Suppressor macrophage (primary cell): ENCODE measurements at regions not wholly inside any gene's neighbourhood (a gene's known extent, or its start where the extent isn't known, plus 50 kb on each side); places are given as distances from the start of the nearest gene placed in this dataset.
"Not testable (repeated sequence)": the region's sequence is repeated elsewhere in the genome, so short reads cannot be mapped to it uniquely, and the experiment has no call there.

ENCODE experiments used
- DNase-seq, 4 experiments: peaks; one replicate each; pipeline ENCODE4 v3.0.0-alpha.2; 2020 to 2022

GRCh38 chr13:88726075-88726474 lies 1054.9 kb downstream of the SLITRK5 start:
- no peak for DNase-seq

GRCh38 chr13:88727236-88727635 lies 1056.1 kb downstream of the SLITRK5 start:
- DNase-seq = not testable (repeated sequence)

GRCh38 chr13:88729605-88730004 lies 1058.4 kb downstream of the SLITRK5 start:
- DNase-seq = no peak

DNA sequence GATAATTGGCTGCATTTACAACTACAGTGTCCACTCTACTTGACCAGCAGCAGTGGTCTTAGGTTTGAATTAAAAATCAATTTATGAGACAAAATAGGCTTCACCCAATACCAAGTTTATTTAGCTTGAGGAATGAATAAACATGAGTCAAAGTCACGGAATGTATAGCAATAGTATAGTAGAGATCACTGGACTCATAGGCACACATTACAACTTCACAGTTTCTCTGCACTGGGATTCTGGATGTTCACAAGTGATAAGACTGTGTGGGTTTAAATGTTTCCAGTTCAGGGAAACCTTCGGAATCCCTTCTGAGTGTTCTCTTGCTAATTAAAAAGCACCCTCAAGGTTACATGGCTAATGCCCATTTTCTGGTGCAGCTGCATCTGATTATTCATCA lies 1064.9 kb downstream of the SLITRK5 start:
- no peak for DNase-seq

DNA sequence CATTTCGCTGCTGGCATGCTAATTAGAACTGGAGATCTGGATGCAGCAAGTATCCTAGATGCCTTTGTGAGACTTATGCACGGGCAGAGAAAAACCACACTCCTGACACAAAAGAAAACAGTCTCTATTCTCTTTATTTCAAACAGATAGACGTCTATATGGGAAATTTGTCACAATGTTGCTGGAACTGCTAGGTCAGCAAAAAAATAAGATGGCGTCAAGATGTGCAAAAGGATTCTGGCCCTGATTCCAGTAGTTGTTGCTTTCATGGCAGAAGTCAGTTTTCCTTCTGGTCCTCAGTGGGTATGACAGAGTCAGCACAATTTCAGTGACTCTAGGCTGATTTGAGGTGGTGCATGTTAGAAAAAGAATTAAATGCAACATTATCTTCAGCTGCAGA lies 1068.0 kb downstream of the SLITRK5 start:
- DNase-seq = no peak

- no peak for DNase-seq
Measured at GRCh38 chr13:88744289-88744688, 1073.1 kb downstream of the SLITRK5 start.

DNA sequence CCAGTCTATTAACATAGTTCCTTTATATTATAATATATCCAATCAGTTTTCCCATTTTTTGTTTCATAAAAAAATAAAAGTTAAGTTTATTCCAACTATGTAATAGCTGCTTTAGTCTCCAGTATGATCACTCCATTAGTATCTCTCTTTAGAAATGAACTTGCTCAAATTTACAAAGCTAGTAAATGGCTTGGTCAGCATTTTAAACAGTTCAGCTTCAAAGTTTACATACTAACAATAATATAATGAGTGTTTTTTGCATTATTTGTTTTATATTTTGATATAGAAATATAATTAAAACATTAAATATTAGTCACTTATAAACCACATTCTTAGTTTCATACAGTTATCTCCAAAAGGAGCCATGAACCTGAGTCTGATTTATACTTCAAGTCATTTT lies 1073.8 kb downstream of the SLITRK5 start:
- DNase-seq = no peak

DNA sequence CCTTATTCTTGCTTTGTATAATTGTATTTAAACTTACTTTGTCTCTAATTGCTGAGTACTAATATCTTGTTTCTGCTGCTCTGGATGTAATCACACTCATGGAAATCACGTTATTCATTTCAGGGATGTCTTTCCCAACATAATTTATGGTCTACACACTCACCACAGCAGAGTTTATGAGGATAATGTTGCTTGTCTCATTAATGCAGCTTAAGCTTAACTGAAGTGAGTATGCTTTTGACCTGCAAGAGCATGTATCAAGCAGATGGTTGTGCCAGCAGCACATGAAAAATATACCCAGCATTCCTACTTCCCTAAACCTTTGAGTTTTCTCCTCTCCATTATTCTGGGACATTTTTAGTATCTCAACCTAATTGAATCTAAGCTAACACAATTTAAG lies 1080.9 kb downstream of the SLITRK5 start:
- no peak for DNase-seq

- DNase-seq = no peak
Measured at GRCh38 chr13:88754141-88754540, 1083.0 kb downstream of the SLITRK5 start.

- no peak for DNase-seq
Measured at GRCh38 chr13:88761145-88761544, 1090.0 kb downstream of the SLITRK5 start.

GRCh38 chr13:88764103-88764502 lies 1092.9 kb downstream of the SLITRK5 start:
- DNase-seq = no peak

GRCh38 chr13:88800505-88800904 lies 1129.3 kb downstream of the SLITRK5 start:
- no peak for DNase-seq

- no peak for DNase-seq
Measured at GRCh38 chr13:88801361-88801760, 1130.2 kb downstream of the SLITRK5 start.

GRCh38 chr13:88802886-88803285 lies 1131.7 kb downstream of the SLITRK5 start:
- DNase-seq = no peak

- no peak for DNase-seq
Measured at GRCh38 chr13:88806438-88806837, 1135.3 kb downstream of the SLITRK5 start.

DNA sequence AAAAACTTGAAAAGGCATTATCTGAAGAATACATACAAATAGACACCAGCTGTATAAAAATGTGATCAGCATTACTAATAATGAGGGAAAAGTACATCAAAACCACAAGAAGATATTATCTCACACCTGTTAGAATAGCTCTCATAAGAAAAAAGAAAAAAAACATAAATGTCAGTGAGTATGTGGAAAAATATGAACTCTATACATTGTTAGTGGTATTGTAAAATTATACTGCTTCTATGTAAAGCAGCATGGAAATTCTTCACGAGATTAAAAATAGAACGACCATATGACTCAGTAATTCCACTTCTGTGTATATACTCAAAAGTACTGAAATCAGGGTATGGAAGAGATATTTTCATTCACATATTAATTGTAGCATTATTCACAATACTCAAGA lies 1146.4 kb downstream of the SLITRK5 start:
- no peak for DNase-seq

DNA sequence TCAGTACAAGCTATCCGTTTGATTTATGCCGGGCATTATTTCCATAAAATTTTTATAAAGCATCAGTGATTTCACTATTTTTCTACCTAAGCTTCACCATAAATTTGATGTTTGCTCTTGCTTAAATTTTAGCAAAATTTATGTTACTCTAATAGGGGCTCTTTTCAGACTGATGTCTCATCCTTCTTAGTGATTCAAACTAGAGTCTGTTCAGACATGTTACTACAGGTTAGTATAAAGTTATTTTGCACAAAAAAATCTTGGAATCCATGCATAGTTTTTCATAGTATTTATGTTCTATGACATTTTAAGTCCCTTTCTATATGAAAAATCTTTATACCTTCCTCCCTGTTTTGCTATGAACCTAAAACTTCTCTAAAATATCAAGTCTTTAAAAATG lies 1151.9 kb downstream of the SLITRK5 start:
- DNase-seq = no peak

- no peak for DNase-seq
Measured at GRCh38 chr13:88824218-88824617, 1153.0 kb downstream of the SLITRK5 start.

GRCh38 chr13:88840085-88840484 lies 1168.9 kb downstream of the SLITRK5 start:
- DNase-seq = no peak

DNA sequence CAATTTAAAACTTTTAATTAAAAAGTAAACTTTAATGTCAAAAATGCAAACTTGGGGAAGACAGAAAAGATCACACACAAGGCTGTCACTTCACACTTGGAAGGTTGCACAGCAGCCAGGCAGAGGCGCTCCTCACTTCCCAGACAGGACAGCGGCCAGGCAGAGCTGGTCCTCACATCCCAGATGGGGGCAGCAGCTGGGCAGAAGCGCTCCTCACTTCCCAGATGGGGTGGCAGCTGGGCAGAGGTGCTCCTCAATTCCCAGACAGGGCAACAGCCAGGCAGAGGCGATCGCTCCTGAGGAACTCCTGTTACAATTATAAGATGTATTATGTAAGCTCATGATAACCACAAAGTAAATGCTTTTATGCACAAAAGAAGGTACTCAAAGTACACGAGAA lies 1181.1 kb downstream of the SLITRK5 start:
- DNase-seq = not testable (repeated sequence)

DNA sequence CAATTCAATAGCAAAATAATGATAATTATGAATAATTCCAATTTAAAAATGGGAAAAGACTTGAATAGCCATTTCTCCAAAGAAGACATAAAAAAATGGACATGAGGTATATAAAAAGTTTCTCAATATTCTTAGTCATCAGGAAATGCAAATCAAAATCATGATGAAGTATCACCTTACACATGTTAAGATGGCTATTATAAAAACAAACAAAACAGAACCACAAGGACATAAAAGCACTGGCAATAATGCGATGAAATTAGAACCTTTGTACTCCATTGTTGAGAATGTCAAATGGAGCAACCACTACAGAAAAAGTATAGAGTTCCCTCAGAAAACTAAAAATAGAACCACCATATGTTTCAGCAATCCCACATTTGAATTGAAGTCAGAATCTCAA lies 1186.1 kb downstream of the SLITRK5 start:
- no peak for DNase-seq

- DNase-seq = no peak
Measured at GRCh38 chr13:88862095-88862620, 1191.0 kb downstream of the SLITRK5 start.

GRCh38 chr13:88863116-88863515 lies 1191.9 kb downstream of the SLITRK5 start:
- DNase-seq = no peak

DNA sequence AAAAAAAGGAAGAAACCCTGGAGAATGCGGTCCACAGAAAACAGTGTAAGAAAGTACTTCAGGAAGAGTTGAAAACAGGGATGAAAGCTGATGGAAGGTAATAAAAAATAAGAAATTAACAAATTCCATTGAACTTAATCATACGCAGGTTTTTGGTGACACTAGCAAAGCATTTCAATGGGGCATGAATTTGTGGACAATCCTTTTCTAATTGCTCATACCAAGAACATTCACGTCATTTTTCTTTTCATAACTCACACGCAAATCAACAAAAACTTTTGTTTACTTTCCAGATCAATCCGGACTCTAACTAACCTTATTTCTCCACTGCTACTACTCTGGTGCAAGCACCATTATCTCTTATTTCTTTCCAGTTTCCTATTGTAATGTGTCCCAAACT lies 1195.0 kb downstream of the SLITRK5 start:
- DNase-seq = no peak

GRCh38 chr13:88883741-88884140 lies 1212.6 kb downstream of the SLITRK5 start:
- no peak for DNase-seq
